ENCODE measurements at regions not wholly inside any gene's neighbourhood (a gene's known extent, or its start where the extent isn't known, plus 50 kb on each side); places are given as distances from the start of the nearest gene placed in this dataset.
"Not testable (repeated sequence)": the region's sequence is repeated elsewhere in the genome, so short reads cannot be mapped to it uniquely, and the experiment has no call there.

- 80 to 90% methylated on average over 38 of the region's 39 CpGs for WGBS, 2 donors
- H3K4me3 ChIP-seq; intact Hi-C loops (cut with DNase I); H3K36me3 ChIP-seq; H3K27ac ChIP-seq; H3K4me1 ChIP-seq; H3K27me3 ChIP-seq: not testable (repeated sequence)
- peaks cover 0 to 48% (median 6%) of the 10 kb centered on the region in 4 donors for H3K9me3 ChIP-seq
- peak; percentile 68 for DNase-seq
Observed at GRCh38 chr22:11057955-11058547, 4469.9 kb upstream of the OR11H1 start.

- H3K27ac ChIP-seq; H3K4me3 ChIP-seq; intact Hi-C loops (cut with DNase I); H3K4me1 ChIP-seq; H3K27me3 ChIP-seq; H3K36me3 ChIP-seq; DNase-seq: not testable (repeated sequence)
- H3K9me3 ChIP-seq = peaks cover 0 to 44% (median 6%) of the 10 kb centered on the region in 4 donors
- WGBS, 2 donors = 87 to 93% methylated on average over 3 of the region's 3 CpGs
Observed at GRCh38 chr22:11059129-11059528, 4468.9 kb upstream of the OR11H1 start.

- H3K9me3 ChIP-seq = peaks cover 0 to 30% (median 6%) of the 10 kb centered on the region in 4 donors
- H3K27ac ChIP-seq; H3K36me3 ChIP-seq; H3K4me3 ChIP-seq; H3K27me3 ChIP-seq; intact Hi-C loops (cut with DNase I); H3K4me1 ChIP-seq; DNase-seq: not testable (repeated sequence)
- 64 to 67% methylated on average over 2 of the region's 2 CpGs for WGBS, 2 donors
Observed at GRCh38 chr22:11060797-11061196, 4467.2 kb upstream of the OR11H1 start.

- H3K4me1 ChIP-seq; H3K4me3 ChIP-seq; H3K27me3 ChIP-seq; intact Hi-C loops (cut with DNase I); H3K36me3 ChIP-seq; H3K27ac ChIP-seq: not testable (repeated sequence)
- peaks cover 0 to 30% (median 8%) of the 10 kb centered on the region in 4 donors for H3K9me3 ChIP-seq
- DNase-seq = peak; percentile 68
- WGBS, 2 donors = 42 to 50% methylated on average over 2 of the region's 3 CpGs
Observed at GRCh38 chr22:11062534-11062933, 4465.5 kb upstream of the OR11H1 start.

GRCh38 chr22:11063022-11063685, 4464.8 kb upstream of the OR11H1 start:
- 39 to 45% methylated on average over 5 of the region's 5 CpGs for WGBS, 2 donors
- H3K4me3 ChIP-seq; H3K4me1 ChIP-seq; intact Hi-C loops (cut with DNase I); H3K27me3 ChIP-seq; H3K36me3 ChIP-seq; H3K27ac ChIP-seq: not testable (repeated sequence)
- DNase-seq = peak; percentile 58
- H3K9me3 ChIP-seq = peaks cover 0 to 25% (median 6%) of the 10 kb centered on the region in 4 donors

- H3K4me1 ChIP-seq; H3K27me3 ChIP-seq; H3K36me3 ChIP-seq; intact Hi-C loops (cut with DNase I); H3K27ac ChIP-seq; H3K4me3 ChIP-seq: not testable (repeated sequence)
- peak; percentile 65 for DNase-seq
- peaks cover 0 to 20% (median 4%) of the 10 kb centered on the region in 4 donors for H3K9me3 ChIP-seq
- WGBS, 2 donors = 75 to 77% methylated on average over 6 of the region's 6 CpGs
Observed at GRCh38 chr22:11065210-11065609, 4462.8 kb upstream of the OR11H1 start.

- H3K4me1 ChIP-seq; H3K27me3 ChIP-seq; H3K27ac ChIP-seq; H3K4me3 ChIP-seq; intact Hi-C loops (cut with DNase I); H3K36me3 ChIP-seq; DNase-seq: not testable (repeated sequence)
- H3K9me3 ChIP-seq = peaks cover 0 to 14% (median 4%) of the 10 kb centered on the region in 4 donors
- WGBS, 2 donors = 79 to 81% methylated on average over 18 of the region's 18 CpGs
Observed at GRCh38 chr22:11065876-11066457, 4462.0 kb upstream of the OR11H1 start.

- TF ChIP-seq POLR2A (IDR thresholded peaks at IDR 0.05) (no peak), POLR2AphosphoS5 (IDR thresholded peaks at IDR 0.05) (no peak), EP300 (IDR thresholded peaks at IDR 0.05) (no peak), CTCF (IDR thresholded peaks at IDR 0.05) (no peak)
- Histone ChIP-seq H3K9me3 (peaks cover 0 to 14% (median 4%) of the 10 kb centered on the region in 4 donors), H3K36me3 (no peaks in the 10 kb centered on the region), H3K4me1 (no peaks in the 10 kb centered on the region), H3K27ac (no peak overlapping the region), H3K27me3 (peaks cover 0 to 7% (median 0%) of the 10 kb centered on the region in 3 donors), H3K4me3 (no peak overlapping the region)
- intact Hi-C loops (cut with DNase I) = no loop called here
- DNase-seq = peak; percentile 78
- WGBS, 2 donors = 81 to 85% methylated on average over 29 of the region's 29 CpGs
Observed at GRCh38 chr22:11066458-11067285, 4461.3 kb upstream of the OR11H1 start.

- DNase-seq = peak; percentile 74
- H3K27ac ChIP-seq; H3K36me3 ChIP-seq; H3K4me3 ChIP-seq; H3K27me3 ChIP-seq; intact Hi-C loops (cut with DNase I); H3K4me1 ChIP-seq: not testable (repeated sequence)
- peaks cover 0 to 14% (median 4%) of the 10 kb centered on the region in 4 donors for H3K9me3 ChIP-seq
- WGBS, 2 donors = 73 to 78% methylated on average over 13 of the region's 13 CpGs
Observed at GRCh38 chr22:11067286-11067871, 4460.6 kb upstream of the OR11H1 start.

GRCh38 chr22:11067937-11068336, 4460.1 kb upstream of the OR11H1 start:
- 73 to 78% methylated on average over 7 of the region's 7 CpGs for WGBS, 2 donors
- intact Hi-C loops (cut with DNase I); H3K4me1 ChIP-seq; H3K27me3 ChIP-seq; H3K27ac ChIP-seq; H3K4me3 ChIP-seq; H3K36me3 ChIP-seq: not testable (repeated sequence)
- H3K9me3 ChIP-seq = peaks cover 0 to 14% (median 4%) of the 10 kb centered on the region in 4 donors
- DNase-seq = peak; percentile 68

- H3K4me1 ChIP-seq; DNase-seq; intact Hi-C loops (cut with DNase I); H3K27me3 ChIP-seq; H3K36me3 ChIP-seq; H3K4me3 ChIP-seq; H3K27ac ChIP-seq: not testable (repeated sequence)
- peaks cover 0 to 14% (median 4%) of the 10 kb centered on the region in 4 donors for H3K9me3 ChIP-seq
Observed at GRCh38 chr22:11068406-11068805, 4459.6 kb upstream of the OR11H1 start.
